GM23338 (cell line): ENCODE measurements at regions not wholly inside any gene's neighbourhood (a gene's known extent, or its start where the extent isn't known, plus 50 kb on each side); places are given as distances from the start of the nearest gene placed in this dataset.

Experiments used
- ATAC-seq: fragments of 200-7000 bp; cut with Tn5 transposase; 3 replicates; pipeline ENCODE4 v1.9.1; 2020
- DNase-seq: peaks from one replicate; pipeline ENCODE4 v3.0.0-alpha.2; 2015; ENCODE audit warnings: low spot score
- H2AFZ ChIP-seq: fragments of 200-600 bp; sonication (generic); 2 replicates; pipeline ENCODE4 v1.8.0; 2016; ENCODE audit warnings: antibody characterized with exemption, mild to moderate bottlenecking, moderate library complexity
- H3F3A ChIP-seq: fragments of 200-600 bp; sonication (generic); replicated peaks from 2 replicates; pipeline ENCODE4 v1.8.0; 2017; ENCODE audit warnings: antibody characterized with exemption, mixed run types, low read depth
- H3K27ac ChIP-seq: fragments of 200-600 bp; sonication (generic); 2 replicates; pipeline ENCODE4 v1.6.1; 2016; ENCODE audit warnings: low read depth
- H3K27me3 ChIP-seq: fragments of 200-600 bp; sonication (generic); 2 replicates; pipeline ENCODE4 v1.8.0; 2016; ENCODE audit warnings: mild to moderate bottlenecking, mixed run types, moderate library complexity; ENCODE audit not compliant: insufficient read depth
- H3K36me3 ChIP-seq: fragments of 200-600 bp; sonication (generic); 2 replicates; pipeline ENCODE4 v1.8.0; 2016; ENCODE audit warnings: mild to moderate bottlenecking; ENCODE audit not compliant: insufficient read depth
- H3K4me1 ChIP-seq: fragments of 200-600 bp; sonication (generic); 2 replicates; pipeline ENCODE4 v1.8.0; 2016; ENCODE audit warnings: mild to moderate bottlenecking, moderate library complexity; ENCODE audit not compliant: insufficient read depth
- H3K4me2 ChIP-seq: fragments of 200-600 bp; sonication (generic); 2 replicates; pipeline ENCODE4 v1.7.1; 2017; ENCODE audit warnings: mixed run types
- H3K4me3 ChIP-seq: fragments of 200-600 bp; sonication (generic); 2 replicates; pipeline ENCODE4 v1.6.1; 2016; ENCODE audit warnings: mixed run types
- H3K79me2 ChIP-seq: fragments of 200-600 bp; sonication (generic); replicated peaks from 2 replicates; pipeline ENCODE4 v1.8.0; 2017; ENCODE audit warnings: mild to moderate bottlenecking; ENCODE audit not compliant: insufficient read depth
- H3K9me2 ChIP-seq: fragments of 200-600 bp; sonication (generic); 2 replicates; pipeline ENCODE4 v1.8.0; 2017; ENCODE audit not compliant: insufficient read depth
- H4K20me1 ChIP-seq: fragments of 200-600 bp; sonication (generic); replicated peaks from 2 replicates; pipeline ENCODE4 v1.8.0; 2017; ENCODE audit warnings: mild to moderate bottlenecking; ENCODE audit not compliant: insufficient read depth
- H3K27ac Mint-ChIP-seq: 2 replicates; pipeline ENCODE4 v1.8.0; 2020; ENCODE audit warnings: inconsistent platforms, mild to moderate bottlenecking, moderate library complexity, mixed read lengths
- H3K27me3 Mint-ChIP-seq: 3 replicates; pipeline ENCODE4 v1.8.0; 2022; ENCODE audit warnings: low read depth, mild to moderate bottlenecking, moderate library complexity, mixed read lengths, inconsistent platforms; ENCODE audit not compliant: insufficient read depth, poor library complexity
- H3K36me3 Mint-ChIP-seq: 3 replicates; pipeline ENCODE4 v1.8.0; 2021; ENCODE audit warnings: low read depth, mild to moderate bottlenecking, inconsistent platforms, moderate library complexity, mixed read lengths
- H3K4me1 Mint-ChIP-seq: 3 replicates; pipeline ENCODE4 v1.8.0; 2020; ENCODE audit warnings: mild to moderate bottlenecking, inconsistent platforms, mixed read lengths
- H3K4me3 Mint-ChIP-seq: 3 replicates; pipeline ENCODE4 v1.8.0; 2021; ENCODE audit warnings: moderate library complexity, mild to moderate bottlenecking, inconsistent platforms, mixed read lengths
- H3K9me3 Mint-ChIP-seq: 3 replicates; pipeline ENCODE4 v1.8.0; 2020; ENCODE audit warnings: moderate library complexity, mild to moderate bottlenecking, inconsistent platforms, mixed read lengths
- CREB1 ChIP-seq: fragments of 250-450 bp; sonication (Bioruptor Pico); IDR thresholded peaks from 2 replicates; pipeline ENCODE4 v1.5.0; 2020; ENCODE audit warnings: low read depth, mild to moderate bottlenecking, moderate library complexity
- CTCF ChIP-seq, 2 experiments: fragments of 200-600 bp in 1 of 2; sonication (generic) in 1 of 2; conservative IDR thresholded peaks; 2 replicates each; pipeline versions ENCODE4 v1.5.1 to v1.6.1; 2016 to 2017; ENCODE audit warnings: antibody characterized with exemption in 2 of 2, low read depth in 2 of 2, mild to moderate bottlenecking in 2 of 2, moderate library complexity in 1 of 2
- JUNB ChIP-seq: IDR thresholded peaks from one replicate; pipeline ENCODE4 v1.6.1; 2016; ENCODE audit warnings: antibody characterized with exemption; ENCODE audit not compliant: unreplicated experiment
- POLR2AphosphoS5 ChIP-seq: IDR thresholded peaks from 2 replicates; pipeline ENCODE4 v1.6.1; 2016; ENCODE audit warnings: antibody characterized with exemption, low read depth
- ZNF331 ChIP-seq: fragments of 250-450 bp; sonication (Bioruptor Pico); IDR thresholded peaks from 2 replicates; pipeline ENCODE4 v1.5.0; 2020; ENCODE audit warnings: low read depth, mild to moderate bottlenecking, moderate library complexity
- TF ChIP-seq, protein P1 (sequence below): IDR thresholded peaks from 2 replicates; pipeline ENCODE4 v1.6.1; 2016; ENCODE audit warnings: antibody characterized with exemption
- TF ChIP-seq, protein P2 (sequence below): fragments of 250-450 bp; sonication (Bioruptor Pico); IDR thresholded peaks from 2 replicates; pipeline ENCODE4 v1.5.0; 2020; ENCODE audit warnings: mild to moderate bottlenecking, moderate library complexity

GRCh38 chrX:116345958-116346357, 90.4 kb upstream of the SLC6A14 start:
- Mint-ChIP-seq H3K36me3 (no peaks in the 10 kb centered on the region), H3K27ac (no peak overlapping the region), H3K4me3 (no peak overlapping the region), H3K4me1 (no peaks in the 10 kb centered on the region), H3K27me3 (no peaks in the 10 kb centered on the region), H3K9me3 (no peaks in the 10 kb centered on the region)
- Histone ChIP-seq H2AFZ (no peak overlapping the region), H3K4me1 (no peaks in the 10 kb centered on the region), H3K4me3 (no peak overlapping the region), H3K27me3 (no peaks in the 10 kb centered on the region), H3K36me3 (no peaks in the 10 kb centered on the region), H3K27ac (no peak overlapping the region), H3K9me2 (no peaks in the 10 kb centered on the region), H3K79me2 (no peaks in the 10 kb centered on the region), H4K20me1 (no peaks in the 10 kb centered on the region), H3K4me2 (no peak overlapping the region), H3F3A (no peaks in the 10 kb centered on the region)
- TF ChIP-seq, protein P1, sequence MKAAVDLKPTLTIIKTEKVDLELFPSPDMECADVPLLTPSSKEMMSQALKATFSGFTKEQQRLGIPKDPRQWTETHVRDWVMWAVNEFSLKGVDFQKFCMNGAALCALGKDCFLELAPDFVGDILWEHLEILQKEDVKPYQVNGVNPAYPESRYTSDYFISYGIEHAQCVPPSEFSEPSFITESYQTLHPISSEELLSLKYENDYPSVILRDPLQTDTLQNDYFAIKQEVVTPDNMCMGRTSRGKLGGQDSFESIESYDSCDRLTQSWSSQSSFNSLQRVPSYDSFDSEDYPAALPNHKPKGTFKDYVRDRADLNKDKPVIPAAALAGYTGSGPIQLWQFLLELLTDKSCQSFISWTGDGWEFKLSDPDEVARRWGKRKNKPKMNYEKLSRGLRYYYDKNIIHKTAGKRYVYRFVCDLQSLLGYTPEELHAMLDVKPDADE = no peak
- TF ChIP-seq ZNF331 (CRISPR knock-in tag) = no peak
- no peak for TF ChIP-seq JUNB
- TF ChIP-seq, protein P2, sequence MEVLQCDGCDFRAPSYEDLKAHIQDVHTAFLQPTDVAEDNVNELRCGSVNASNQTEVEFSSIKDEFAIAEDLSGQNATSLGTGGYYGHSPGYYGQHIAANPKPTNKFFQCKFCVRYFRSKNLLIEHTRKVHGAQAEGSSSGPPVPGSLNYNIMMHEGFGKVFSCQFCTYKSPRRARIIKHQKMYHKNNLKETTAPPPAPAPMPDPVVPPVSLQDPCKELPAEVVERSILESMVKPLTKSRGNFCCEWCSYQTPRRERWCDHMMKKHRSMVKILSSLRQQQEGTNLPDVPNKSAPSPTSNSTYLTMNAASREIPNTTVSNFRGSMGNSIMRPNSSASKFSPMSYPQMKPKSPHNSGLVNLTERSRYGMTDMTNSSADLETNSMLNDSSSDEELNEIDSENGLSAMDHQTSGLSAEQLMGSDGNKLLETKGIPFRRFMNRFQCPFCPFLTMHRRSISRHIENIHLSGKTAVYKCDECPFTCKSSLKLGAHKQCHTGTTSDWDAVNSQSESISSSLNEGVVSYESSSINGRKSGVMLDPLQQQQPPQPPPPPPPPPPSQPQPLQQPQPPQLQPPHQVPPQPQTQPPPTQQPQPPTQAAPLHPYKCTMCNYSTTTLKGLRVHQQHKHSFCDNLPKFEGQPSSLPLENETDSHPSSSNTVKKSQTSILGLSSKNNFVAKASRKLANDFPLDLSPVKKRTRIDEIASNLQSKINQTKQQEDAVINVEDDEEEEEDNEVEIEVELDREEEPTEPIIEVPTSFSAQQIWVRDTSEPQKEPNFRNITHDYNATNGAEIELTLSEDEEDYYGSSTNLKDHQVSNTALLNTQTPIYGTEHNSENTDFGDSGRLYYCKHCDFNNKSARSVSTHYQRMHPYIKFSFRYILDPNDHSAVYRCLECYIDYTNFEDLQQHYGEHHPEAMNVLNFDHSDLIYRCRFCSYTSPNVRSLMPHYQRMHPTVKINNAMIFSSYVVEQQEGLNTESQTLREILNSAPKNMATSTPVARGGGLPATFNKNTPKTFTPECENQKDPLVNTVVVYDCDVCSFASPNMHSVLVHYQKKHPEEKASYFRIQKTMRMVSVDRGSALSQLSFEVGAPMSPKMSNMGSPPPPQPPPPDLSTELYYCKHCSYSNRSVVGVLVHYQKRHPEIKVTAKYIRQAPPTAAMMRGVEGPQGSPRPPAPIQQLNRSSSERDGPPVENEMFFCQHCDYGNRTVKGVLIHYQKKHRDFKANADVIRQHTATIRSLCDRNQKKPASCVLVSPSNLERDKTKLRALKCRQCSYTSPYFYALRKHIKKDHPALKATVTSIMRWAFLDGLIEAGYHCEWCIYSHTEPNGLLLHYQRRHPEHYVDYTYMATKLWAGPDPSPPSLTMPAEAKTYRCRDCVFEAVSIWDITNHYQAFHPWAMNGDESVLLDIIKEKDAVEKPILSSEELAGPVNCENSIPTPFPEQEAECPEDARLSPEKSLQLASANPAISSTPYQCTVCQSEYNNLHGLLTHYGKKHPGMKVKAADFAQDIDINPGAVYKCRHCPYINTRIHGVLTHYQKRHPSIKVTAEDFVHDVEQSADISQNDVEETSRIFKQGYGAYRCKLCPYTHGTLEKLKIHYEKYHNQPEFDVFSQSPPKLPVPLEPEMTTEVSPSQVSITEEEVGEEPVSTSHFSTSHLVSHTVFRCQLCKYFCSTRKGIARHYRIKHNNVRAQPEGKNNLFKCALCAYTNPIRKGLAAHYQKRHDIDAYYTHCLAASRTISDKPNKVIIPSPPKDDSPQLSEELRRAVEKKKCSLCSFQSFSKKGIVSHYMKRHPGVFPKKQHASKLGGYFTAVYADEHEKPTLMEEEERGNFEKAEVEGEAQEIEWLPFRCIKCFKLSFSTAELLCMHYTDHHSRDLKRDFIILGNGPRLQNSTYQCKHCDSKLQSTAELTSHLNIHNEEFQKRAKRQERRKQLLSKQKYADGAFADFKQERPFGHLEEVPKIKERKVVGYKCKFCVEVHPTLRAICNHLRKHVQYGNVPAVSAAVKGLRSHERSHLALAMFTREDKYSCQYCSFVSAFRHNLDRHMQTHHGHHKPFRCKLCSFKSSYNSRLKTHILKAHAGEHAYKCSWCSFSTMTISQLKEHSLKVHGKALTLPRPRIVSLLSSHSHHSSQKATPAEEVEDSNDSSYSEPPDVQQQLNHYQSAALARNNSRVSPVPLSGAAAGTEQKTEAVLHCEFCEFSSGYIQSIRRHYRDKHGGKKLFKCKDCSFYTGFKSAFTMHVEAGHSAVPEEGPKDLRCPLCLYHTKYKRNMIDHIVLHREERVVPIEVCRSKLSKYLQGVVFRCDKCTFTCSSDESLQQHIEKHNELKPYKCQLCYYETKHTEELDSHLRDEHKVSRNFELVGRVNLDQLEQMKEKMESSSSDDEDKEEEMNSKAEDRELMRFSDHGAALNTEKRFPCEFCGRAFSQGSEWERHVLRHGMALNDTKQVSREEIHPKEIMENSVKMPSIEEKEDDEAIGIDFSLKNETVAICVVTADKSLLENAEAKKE (CRISPR knock-in tag) = no peak
- no peak for TF ChIP-seq CREB1 (CRISPR knock-in tag)
- no peak for ATAC-seq
- no peak for DNase-seq

- DNase-seq (no peak), ATAC-seq (no peak)
- H3K4me1 ChIP-seq = no peaks in the 10 kb centered on the region
- no peaks in the 10 kb centered on the region for H3F3A ChIP-seq
- H3K36me3 ChIP-seq = no peaks in the 10 kb centered on the region
- no peak overlapping the region for H3K4me2 ChIP-seq
- H4K20me1 ChIP-seq = no peaks in the 10 kb centered on the region
- H3K9me2 ChIP-seq = no peaks in the 10 kb centered on the region
- Mint-ChIP-seq H3K27ac (no peak overlapping the region), H3K9me3 (no peaks in the 10 kb centered on the region), H3K36me3 (no peaks in the 10 kb centered on the region), H3K27me3 (no peaks in the 10 kb centered on the region), H3K4me1 (no peaks in the 10 kb centered on the region), H3K4me3 (no peak overlapping the region)
- no peak overlapping the region for H3K4me3 ChIP-seq
- no peak overlapping the region for H3K27ac ChIP-seq
- H2AFZ ChIP-seq = no peak overlapping the region
- no peaks in the 10 kb centered on the region for H3K27me3 ChIP-seq
- no peaks in the 10 kb centered on the region for H3K79me2 ChIP-seq
- no peak for TF ChIP-seq POLR2AphosphoS5
- TF ChIP-seq JUNB = no peak
- TF ChIP-seq ZNF331 (CRISPR knock-in tag) = no peak
- TF ChIP-seq CTCF (conservative IDR thresholded peaks at IDR 0.05; ENCODE audit: low read depth in 2 of 2) = no peak
Measured at GRCh38 chrX:116357329-116357728, 79.1 kb upstream of the SLC6A14 start.
